ENCODE measurements at regions not wholly inside any gene's neighbourhood (a gene's known extent, or its start where the extent isn't known, plus 50 kb on each side); places are given as distances from the start of the nearest gene placed in this dataset.

DNA sequence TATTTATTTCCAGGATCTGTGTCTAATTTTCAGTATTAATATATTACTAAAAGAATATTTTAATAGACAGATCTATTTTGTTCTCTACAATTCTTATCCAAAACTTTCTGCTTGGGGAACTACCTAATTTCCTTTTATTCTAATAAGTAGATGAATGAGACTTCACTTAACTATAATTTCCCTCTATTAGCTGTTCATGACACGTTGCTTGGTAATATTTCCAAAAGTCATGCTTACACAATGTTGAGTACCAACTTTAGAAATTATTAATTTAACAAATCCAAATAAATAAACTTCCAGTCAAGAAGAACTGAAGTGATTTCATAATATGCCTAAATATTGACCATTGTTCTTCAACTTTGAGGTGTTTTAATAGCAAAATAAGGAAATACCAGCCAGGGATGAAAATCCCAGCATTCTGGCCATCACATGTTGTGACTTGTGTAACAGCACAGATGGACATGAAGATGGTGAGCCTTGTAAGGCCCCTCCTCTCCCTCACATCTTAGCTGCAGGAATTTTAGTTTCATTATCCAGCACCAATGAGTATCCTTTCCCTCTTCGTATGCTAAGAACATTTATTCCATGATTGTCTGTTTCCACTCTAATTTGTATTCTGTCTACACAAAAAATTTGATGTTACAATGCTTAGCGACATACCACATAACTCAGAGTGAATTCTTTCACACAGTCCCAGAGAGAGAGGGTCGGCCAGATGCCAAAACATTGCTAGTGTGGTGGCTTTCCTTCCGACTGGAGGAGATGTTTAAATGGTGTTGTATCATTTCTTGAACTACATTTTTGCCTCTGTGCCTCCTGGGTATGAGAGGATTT lies 137.5 kb downstream of the FOXA2 start:
- Histone ChIP-seq H3K36me3 (no peaks in the 10 kb centered on the region), H3K4me1 (peaks cover 4 to 11% of the 10 kb centered on the region in 2 donors), H3K27me3 (no peaks in the 10 kb centered on the region), H3K4me3 (no peak overlapping the region), H3K9me3 (no peaks in the 10 kb centered on the region), H3K27ac (peak overlapping the region in 1 of 2 donors; percentile 34)
- DNase-seq (peak in 2 of 4 donors; percentile 34 to 39), ATAC-seq (peak; percentile 86)
- intact Hi-C loops (cut with DNase I), result no loop called here
- TF ChIP-seq CTCF (IDR thresholded peaks at IDR 0.05), result no peak

DNA sequence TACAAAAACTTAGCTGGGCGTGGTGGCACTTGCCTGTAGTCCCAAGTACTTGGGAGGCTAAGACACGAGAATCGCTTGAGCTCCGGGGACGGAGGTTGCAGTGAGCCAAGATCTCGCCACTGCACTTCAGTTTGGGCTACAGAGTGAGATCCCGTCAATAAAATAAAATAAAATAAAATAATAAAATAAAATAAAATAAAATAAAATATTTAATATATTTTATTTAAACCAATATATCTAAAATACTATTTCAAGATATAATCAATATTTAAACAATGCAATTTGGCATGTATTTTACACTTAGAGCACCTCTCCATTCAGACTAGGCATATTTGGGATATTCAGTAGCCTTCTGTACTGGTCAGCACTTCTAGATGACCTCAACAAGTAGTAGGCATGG lies 142.1 kb downstream of the FOXA2 start:
- intact Hi-C loops (cut with DNase I), result no loop called here
- no peak for TF ChIP-seq CTCF (IDR thresholded peaks at IDR 0.05)
- Histone ChIP-seq H3K4me3 (no peak overlapping the region), H3K4me1 (no peaks in the 10 kb centered on the region), H3K9me3 (no peaks in the 10 kb centered on the region), H3K27ac (no peak overlapping the region), H3K27me3 (no peaks in the 10 kb centered on the region), H3K36me3 (no peaks in the 10 kb centered on the region)
- ATAC-seq (no peak), DNase-seq (no peak)

DNA sequence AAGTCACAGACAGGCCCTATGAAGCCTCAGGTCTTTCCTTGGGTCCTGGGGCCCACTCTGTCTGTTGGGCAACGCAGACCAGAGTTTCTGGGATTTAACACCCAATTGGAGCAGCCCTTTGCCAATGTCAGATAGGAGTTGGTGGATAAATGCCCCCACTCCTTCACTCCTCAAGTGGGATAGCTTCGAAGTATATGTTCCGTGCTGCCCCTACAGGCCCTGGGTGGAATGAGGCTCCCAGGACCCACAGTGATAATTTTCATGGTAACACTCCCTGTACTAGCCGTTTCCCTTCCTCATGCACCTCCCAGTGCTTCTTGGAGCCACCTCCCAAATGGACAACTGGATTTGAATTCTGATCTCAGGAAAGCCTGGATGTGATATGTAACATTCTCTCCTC lies 145.4 kb downstream of the FOXA2 start:
- H3K27ac ChIP-seq, result no peak overlapping the region

DNA sequence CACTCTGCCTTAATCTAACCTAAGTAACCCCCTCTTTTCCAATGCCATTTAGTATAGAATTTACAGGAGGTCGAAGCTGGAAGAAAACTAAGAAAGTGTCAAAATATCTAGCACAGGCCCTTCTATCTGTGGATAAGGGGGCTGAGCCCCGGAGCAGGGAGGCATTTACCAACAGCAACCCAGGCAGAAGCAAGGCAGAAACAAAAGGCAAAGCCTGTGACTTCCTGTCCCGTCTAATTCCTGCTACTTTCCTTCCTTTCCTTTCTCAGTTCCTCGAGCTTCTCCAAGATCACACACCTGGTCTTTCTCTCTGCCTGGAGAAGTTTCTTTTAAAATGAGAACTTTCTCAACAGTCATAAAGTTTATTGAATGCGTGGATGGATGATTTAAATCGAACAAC lies 146.0 kb downstream of the FOXA2 start:
- no peak overlapping the region for H3K4me3 ChIP-seq
- H3K27me3 ChIP-seq, result no peaks in the 10 kb centered on the region
- ATAC-seq, result no peak
- no peak overlapping the region for H3K27ac ChIP-seq
- no peaks in the 10 kb centered on the region for H3K4me1 ChIP-seq
- no peaks in the 10 kb centered on the region for H3K36me3 ChIP-seq
- H3K9me3 ChIP-seq, result no peaks in the 10 kb centered on the region
- DNase-seq, result no peak
- TF ChIP-seq CTCF (IDR thresholded peaks at IDR 0.05), result no peak
- intact Hi-C loops (cut with DNase I), result no loop called here

More for the DNA sequence above, 145.4 kb downstream of the FOXA2 start:
- Histone ChIP-seq H3K36me3 (no peaks in the 10 kb centered on the region), H3K27me3 (no peaks in the 10 kb centered on the region), H3K9me3 (no peaks in the 10 kb centered on the region), H3K4me1 (no peaks in the 10 kb centered on the region), H3K4me3 (no peak overlapping the region)
- ATAC-seq (no peak), DNase-seq (no peak)
- intact Hi-C loops (cut with DNase I), result no loop called here
- no peak for TF ChIP-seq CTCF (IDR thresholded peaks at IDR 0.05)

DNA sequence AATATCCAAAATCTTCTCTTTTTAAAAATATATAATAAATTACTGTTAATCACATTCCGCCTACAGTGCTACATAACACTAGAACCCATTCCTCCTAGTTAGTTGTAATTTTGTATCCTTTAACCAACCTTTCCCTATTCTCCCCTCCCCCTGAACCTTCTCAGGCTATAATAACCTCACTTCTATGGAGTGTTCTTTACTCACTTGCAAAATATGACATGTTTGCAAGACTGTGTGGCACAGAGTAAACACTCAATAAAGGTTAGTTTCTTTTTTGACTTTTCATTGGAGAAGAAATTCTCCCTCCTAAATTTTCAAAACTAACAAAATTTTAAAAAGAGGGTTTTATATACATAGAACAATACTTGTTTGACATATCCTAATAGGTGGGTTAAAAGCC lies 147.0 kb downstream of the FOXA2 start:
- intact Hi-C loops (cut with DNase I), result no loop called here
- DNase-seq (no peak), ATAC-seq (peak; percentile 94)
- Histone ChIP-seq H3K27ac (no peak overlapping the region), H3K9me3 (no peaks in the 10 kb centered on the region), H3K27me3 (no peaks in the 10 kb centered on the region), H3K36me3 (no peaks in the 10 kb centered on the region), H3K4me1 (no peaks in the 10 kb centered on the region), H3K4me3 (no peak overlapping the region)
- TF ChIP-seq CTCF (IDR thresholded peaks at IDR 0.05), result no peak

Measured in left lung (tissue), 4 donors.